NT2/D1 (cell line): ENCODE measurements at regions not wholly inside any gene's neighbourhood (a gene's known extent, or its start where the extent isn't known, plus 50 kb on each side); places are given as distances from the start of the nearest gene placed in this dataset.
"Not testable (repeated sequence)": the region's sequence is repeated elsewhere in the genome, so short reads cannot be mapped to it uniquely, and the experiment has no call there.

ENCODE experiments used
- DNase-seq: peaks from one replicate; pipeline ENCODE4 v3.0.0-alpha.2; 2011; ENCODE audit warnings: low read depth, low spot score
- H3K27me3 ChIP-seq: 2 replicates; pipeline ENCODE4 v1.6.0; 2011; ENCODE audit warnings: mild to moderate bottlenecking; ENCODE audit not compliant: insufficient read length, insufficient read depth
- H3K36me3 ChIP-seq: 2 replicates; pipeline ENCODE4 v1.6.1; 2011; ENCODE audit warnings: mild to moderate bottlenecking, low read length, mixed read lengths; ENCODE audit not compliant: insufficient read depth, insufficient read length
- H3K4me1 ChIP-seq: 2 replicates; pipeline ENCODE4 v1.5.1; 2011; ENCODE audit not compliant: insufficient read depth, insufficient read length
- H3K4me3 ChIP-seq: 2 replicates; pipeline ENCODE4 v1.5.1; 2011; ENCODE audit warnings: low read depth; ENCODE audit not compliant: insufficient read length
- H3K9ac ChIP-seq: 2 replicates; pipeline ENCODE4 v1.6.0; 2011; ENCODE audit warnings: low read depth; ENCODE audit not compliant: insufficient read length
- H3K9me3 ChIP-seq: 2 replicates; pipeline ENCODE4 v1.5.1; 2011; ENCODE audit warnings: mild to moderate bottlenecking, low read length; ENCODE audit not compliant: insufficient read depth
- SUZ12 ChIP-seq: IDR thresholded peaks from 2 replicates; pipeline ENCODE4 v1.6.1; 2011; ENCODE audit not compliant: insufficient read length, insufficient read depth; ENCODE audit errors: extremely low read depth
- YY1 ChIP-seq: IDR thresholded peaks from 2 replicates; pipeline ENCODE4 v1.6.1; 2011; ENCODE audit not compliant: insufficient read length, insufficient read depth
- ZNF274 ChIP-seq: IDR thresholded peaks from 2 replicates; pipeline ENCODE4 v1.6.1; 2011; ENCODE audit warnings: mild to moderate bottlenecking, low read depth, low read length

- H3K9ac ChIP-seq: no peak overlapping the region
- H3K27me3 ChIP-seq: no peaks in the 10 kb centered on the region
- DNase-seq: no peak
- TF ChIP-seq YY1 (no peak), SUZ12 (no peak), ZNF274 (no peak)
- no peak overlapping the region for H3K4me3 ChIP-seq
- no peaks in the 10 kb centered on the region for H3K36me3 ChIP-seq
- H3K9me3 ChIP-seq: no peaks in the 10 kb centered on the region
- H3K4me1 ChIP-seq: peaks cover 3% of the 10 kb centered on the region
These were observed 90.4 kb downstream of the CARTPT start for GRCh38 chr5:71809446-71809845.

GRCh38 chr5:71810023-71810422 lies 90.9 kb downstream of the CARTPT start:
- Histone ChIP-seq H3K4me1 (peaks cover 3% of the 10 kb centered on the region), H3K27me3 (no peaks in the 10 kb centered on the region), H3K9ac (no peak overlapping the region), H3K36me3 (no peaks in the 10 kb centered on the region), H3K9me3 (no peaks in the 10 kb centered on the region), H3K4me3 (no peak overlapping the region)
- no peak for TF ChIP-seq SUZ12
- TF ChIP-seq ZNF274: no peak
- TF ChIP-seq YY1: no peak
- DNase-seq: no peak

GRCh38 chr5:71810471-71811195 lies 91.6 kb downstream of the CARTPT start:
- no peaks in the 10 kb centered on the region for H3K36me3 ChIP-seq
- TF ChIP-seq ZNF274 (no peak), YY1 (no peak), SUZ12 (no peak)
- H3K27me3 ChIP-seq: no peaks in the 10 kb centered on the region
- peaks cover 3% of the 10 kb centered on the region for H3K4me1 ChIP-seq
- H3K4me3 ChIP-seq: no peak overlapping the region
- no peaks in the 10 kb centered on the region for H3K9me3 ChIP-seq
- H3K9ac ChIP-seq: no peak overlapping the region
- no peak for DNase-seq

GRCh38 chr5:71811779-71812178 lies 92.7 kb downstream of the CARTPT start:
- TF ChIP-seq SUZ12: no peak
- no peak for TF ChIP-seq ZNF274
- TF ChIP-seq YY1: no peak
- H3K36me3 ChIP-seq: no peaks in the 10 kb centered on the region
- no peak overlapping the region for H3K9ac ChIP-seq
- H3K4me3 ChIP-seq: no peak overlapping the region
- H3K27me3 ChIP-seq: no peaks in the 10 kb centered on the region
- H3K4me1 ChIP-seq: peaks cover 3% of the 10 kb centered on the region
- no peak for DNase-seq
- H3K9me3 ChIP-seq: no peaks in the 10 kb centered on the region

- Histone ChIP-seq H3K4me3 (no peak overlapping the region), H3K4me1 (no peaks in the 10 kb centered on the region), H3K27me3 (no peaks in the 10 kb centered on the region), H3K36me3 (no peaks in the 10 kb centered on the region), H3K9ac (no peak overlapping the region), H3K9me3 (peaks cover 6% of the 10 kb centered on the region; the same call in 1 of the 2 replicates)
- no peak for DNase-seq
- no peak for TF ChIP-seq ZNF274
- no peak for TF ChIP-seq SUZ12
- no peak for TF ChIP-seq YY1
These were observed 97.2 kb downstream of the CARTPT start for GRCh38 chr5:71816307-71816706.

- no peak for DNase-seq
- Histone ChIP-seq H3K9me3 (peaks cover 6% of the 10 kb centered on the region; the same call in 1 of the 2 replicates), H3K4me3 (no peak overlapping the region), H3K36me3 (no peaks in the 10 kb centered on the region), H3K4me1 (no peaks in the 10 kb centered on the region), H3K27me3 (no peaks in the 10 kb centered on the region), H3K9ac (no peak overlapping the region)
- TF ChIP-seq ZNF274 (no peak), SUZ12 (no peak), YY1 (no peak)
These were observed 98.8 kb downstream of the CARTPT start for GRCh38 chr5:71817891-71818290.

- peaks cover 14% of the 10 kb centered on the region for H3K9me3 ChIP-seq
- no peak overlapping the region for H3K4me3 ChIP-seq
- no peak for DNase-seq
- H3K4me1 ChIP-seq: no peaks in the 10 kb centered on the region
- H3K9ac ChIP-seq: no peak overlapping the region
- H3K36me3 ChIP-seq: no peaks in the 10 kb centered on the region
- H3K27me3 ChIP-seq: no peaks in the 10 kb centered on the region
- TF ChIP-seq SUZ12 (no peak), ZNF274 (no peak), YY1 (no peak)
These were observed 102.0 kb downstream of the CARTPT start for GRCh38 chr5:71821029-71821428.

GRCh38 chr5:71822065-71822464 lies 103.0 kb downstream of the CARTPT start:
- not testable (repeated sequence) for H3K36me3 ChIP-seq, H3K9ac ChIP-seq, H3K4me1 ChIP-seq, DNase-seq, H3K27me3 ChIP-seq, H3K4me3 ChIP-seq
- peaks cover 23% of the 10 kb centered on the region for H3K9me3 ChIP-seq
